ENCODE measurements at regions not wholly inside any gene's neighbourhood (a gene's known extent, or its start where the extent isn't known, plus 50 kb on each side); places are given as distances from the start of the nearest gene placed in this dataset.
"Not testable (repeated sequence)": the region's sequence is repeated elsewhere in the genome, so short reads cannot be mapped to it uniquely, and the experiment has no call there.

- not testable (repeated sequence) for H3K4me1 Mint-ChIP-seq (ENCODE audit: low read depth); H3K4me3 Mint-ChIP-seq; DNase-seq (ENCODE audit: low spot score); H3K36me3 Mint-ChIP-seq (ENCODE audit: low read depth); H3K27me3 Mint-ChIP-seq (ENCODE audit: low read depth); H3K27ac Mint-ChIP-seq
- peaks cover 20% of the 10 kb centered on the region for H3K9me3 Mint-ChIP-seq
Measured at GRCh38 chr20:30621346-30621745, 636.1 kb upstream of the DEFB115 start.

- DNase-seq (ENCODE audit: low spot score); H3K4me1 Mint-ChIP-seq (ENCODE audit: low read depth); H3K4me3 Mint-ChIP-seq; H3K27me3 Mint-ChIP-seq (ENCODE audit: low read depth); H3K27ac Mint-ChIP-seq; H3K36me3 Mint-ChIP-seq (ENCODE audit: low read depth): not testable (repeated sequence)
- peaks cover 24% of the 10 kb centered on the region for H3K9me3 Mint-ChIP-seq
Measured at GRCh38 chr20:30624310-30624709, 633.2 kb upstream of the DEFB115 start.

- H3K27me3 Mint-ChIP-seq (ENCODE audit: low read depth); H3K36me3 Mint-ChIP-seq (ENCODE audit: low read depth); H3K4me3 Mint-ChIP-seq; H3K27ac Mint-ChIP-seq; H3K4me1 Mint-ChIP-seq (ENCODE audit: low read depth); DNase-seq (ENCODE audit: low spot score): not testable (repeated sequence)
- peaks cover 49% of the 10 kb centered on the region for H3K9me3 Mint-ChIP-seq
Measured at GRCh38 chr20:30629376-30629775, 628.1 kb upstream of the DEFB115 start.

GRCh38 chr20:30630761-30631160 is 626.7 kb upstream of the DEFB115 start:
- H3K4me3 Mint-ChIP-seq: no peak overlapping the region

GRCh38 chr20:30631261-30631789 is 626.1 kb upstream of the DEFB115 start:
- not testable (repeated sequence) for DNase-seq (ENCODE audit: low spot score); H3K27me3 Mint-ChIP-seq (ENCODE audit: low read depth); H3K4me3 Mint-ChIP-seq; H3K27ac Mint-ChIP-seq; H3K4me1 Mint-ChIP-seq (ENCODE audit: low read depth); H3K36me3 Mint-ChIP-seq (ENCODE audit: low read depth)
- H3K9me3 Mint-ChIP-seq: peaks cover 48% of the 10 kb centered on the region

More at GRCh38 chr20:30630761-30631160, 626.7 kb upstream of the DEFB115 start:
- no peak for DNase-seq (ENCODE audit: low spot score)
- peaks cover 51% of the 10 kb centered on the region for H3K9me3 Mint-ChIP-seq
- H3K27ac Mint-ChIP-seq: no peak overlapping the region
- H3K27me3 Mint-ChIP-seq (ENCODE audit: low read depth): no peaks in the 10 kb centered on the region
- H3K36me3 Mint-ChIP-seq (ENCODE audit: low read depth): no peaks in the 10 kb centered on the region
- no peaks in the 10 kb centered on the region for H3K4me1 Mint-ChIP-seq (ENCODE audit: low read depth)

- not testable (repeated sequence) for H3K27me3 Mint-ChIP-seq (ENCODE audit: low read depth); H3K36me3 Mint-ChIP-seq (ENCODE audit: low read depth); DNase-seq (ENCODE audit: low spot score); H3K4me1 Mint-ChIP-seq (ENCODE audit: low read depth); H3K27ac Mint-ChIP-seq; H3K4me3 Mint-ChIP-seq
- peaks cover 43% of the 10 kb centered on the region for H3K9me3 Mint-ChIP-seq
Measured at GRCh38 chr20:30632773-30633172, 624.7 kb upstream of the DEFB115 start.

- not testable (repeated sequence) for H3K27me3 Mint-ChIP-seq (ENCODE audit: low read depth); H3K27ac Mint-ChIP-seq; H3K4me3 Mint-ChIP-seq; DNase-seq (ENCODE audit: low spot score); H3K4me1 Mint-ChIP-seq (ENCODE audit: low read depth); H3K36me3 Mint-ChIP-seq (ENCODE audit: low read depth)
- peaks cover 29% of the 10 kb centered on the region for H3K9me3 Mint-ChIP-seq
Measured at GRCh38 chr20:30641522-30641921, 615.9 kb upstream of the DEFB115 start.

GRCh38 chr20:30660982-30661381 is 596.5 kb upstream of the DEFB115 start:
- not testable (repeated sequence) for H3K4me3 Mint-ChIP-seq; H3K27ac Mint-ChIP-seq; H3K4me1 Mint-ChIP-seq (ENCODE audit: low read depth); H3K36me3 Mint-ChIP-seq (ENCODE audit: low read depth); DNase-seq (ENCODE audit: low spot score); H3K27me3 Mint-ChIP-seq (ENCODE audit: low read depth)
- peaks cover 11% of the 10 kb centered on the region for H3K9me3 Mint-ChIP-seq

GRCh38 chr20:30668418-30668817 is 589.0 kb upstream of the DEFB115 start:
- H3K36me3 Mint-ChIP-seq (ENCODE audit: low read depth); H3K4me3 Mint-ChIP-seq; H3K27ac Mint-ChIP-seq; H3K4me1 Mint-ChIP-seq (ENCODE audit: low read depth); DNase-seq (ENCODE audit: low spot score); H3K27me3 Mint-ChIP-seq (ENCODE audit: low read depth); H3K9me3 Mint-ChIP-seq: not testable (repeated sequence)

GRCh38 chr20:30669330-30670029 is 588.0 kb upstream of the DEFB115 start:
- DNase-seq (ENCODE audit: low spot score); H3K4me3 Mint-ChIP-seq; H3K27ac Mint-ChIP-seq; H3K4me1 Mint-ChIP-seq (ENCODE audit: low read depth); H3K27me3 Mint-ChIP-seq (ENCODE audit: low read depth); H3K36me3 Mint-ChIP-seq (ENCODE audit: low read depth); H3K9me3 Mint-ChIP-seq: not testable (repeated sequence)

- not testable (repeated sequence) for DNase-seq (ENCODE audit: low spot score); H3K27me3 Mint-ChIP-seq (ENCODE audit: low read depth); H3K36me3 Mint-ChIP-seq (ENCODE audit: low read depth); H3K4me1 Mint-ChIP-seq (ENCODE audit: low read depth); H3K27ac Mint-ChIP-seq; H3K9me3 Mint-ChIP-seq; H3K4me3 Mint-ChIP-seq
Measured at GRCh38 chr20:30671120-30671519, 586.3 kb upstream of the DEFB115 start.

- H3K27ac Mint-ChIP-seq; H3K36me3 Mint-ChIP-seq (ENCODE audit: low read depth); DNase-seq (ENCODE audit: low spot score); H3K4me1 Mint-ChIP-seq (ENCODE audit: low read depth); H3K9me3 Mint-ChIP-seq; H3K27me3 Mint-ChIP-seq (ENCODE audit: low read depth); H3K4me3 Mint-ChIP-seq: not testable (repeated sequence)
Measured at GRCh38 chr20:30675988-30676564, 581.4 kb upstream of the DEFB115 start.

GRCh38 chr20:30682236-30682635 is 575.2 kb upstream of the DEFB115 start:
- not testable (repeated sequence) for H3K4me1 Mint-ChIP-seq (ENCODE audit: low read depth); H3K27me3 Mint-ChIP-seq (ENCODE audit: low read depth); H3K4me3 Mint-ChIP-seq; H3K27ac Mint-ChIP-seq; DNase-seq (ENCODE audit: low spot score); H3K9me3 Mint-ChIP-seq; H3K36me3 Mint-ChIP-seq (ENCODE audit: low read depth)

- not testable (repeated sequence) for H3K9me3 Mint-ChIP-seq; H3K4me1 Mint-ChIP-seq (ENCODE audit: low read depth); H3K4me3 Mint-ChIP-seq; DNase-seq (ENCODE audit: low spot score); H3K27me3 Mint-ChIP-seq (ENCODE audit: low read depth); H3K36me3 Mint-ChIP-seq (ENCODE audit: low read depth); H3K27ac Mint-ChIP-seq
Measured at GRCh38 chr20:30712861-30713260, 544.6 kb upstream of the DEFB115 start.

Data from T-helper 2 cell treated with Interferon-gamma antibody and Interleukin-4, amounts not matched to agents 5 μg/mL and 100 μg/mL, for 36 hours (primary cell).